GDM1 (cell line): ENCODE measurements at regions not wholly inside any gene's neighbourhood (a gene's known extent, or its start where the extent isn't known, plus 50 kb on each side); places are given as distances from the start of the nearest gene placed in this dataset.
"Not testable (repeated sequence)": the region's sequence is repeated elsewhere in the genome, so short reads cannot be mapped to it uniquely, and the experiment has no call there.

ENCODE experiments used
- DNase-seq: peaks from one replicate; lab custom pipeline; 2025; lab: John Stamatoyannopoulos, UW

DNA sequence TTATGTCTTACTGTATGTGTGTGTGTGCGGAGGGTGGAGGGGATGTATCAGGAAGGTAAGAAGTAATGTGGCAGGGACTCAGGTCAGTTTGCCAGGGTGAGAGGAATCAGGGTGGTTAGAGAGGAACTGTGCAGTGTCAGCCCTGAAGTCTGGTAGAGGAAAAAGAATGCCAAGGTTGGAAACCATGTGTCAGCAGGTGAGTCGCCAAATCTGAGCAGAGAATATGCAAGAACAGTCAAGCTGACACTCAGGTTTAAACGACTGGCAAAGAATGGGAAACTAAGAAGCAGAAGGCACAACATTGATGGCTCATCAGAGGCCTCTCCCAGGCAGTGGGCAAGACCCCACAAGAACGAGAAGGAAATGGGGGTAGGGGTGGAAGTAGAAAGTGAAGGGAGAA is 107.5 kb upstream of the TBX18 start:
- no peak for DNase-seq

DNA sequence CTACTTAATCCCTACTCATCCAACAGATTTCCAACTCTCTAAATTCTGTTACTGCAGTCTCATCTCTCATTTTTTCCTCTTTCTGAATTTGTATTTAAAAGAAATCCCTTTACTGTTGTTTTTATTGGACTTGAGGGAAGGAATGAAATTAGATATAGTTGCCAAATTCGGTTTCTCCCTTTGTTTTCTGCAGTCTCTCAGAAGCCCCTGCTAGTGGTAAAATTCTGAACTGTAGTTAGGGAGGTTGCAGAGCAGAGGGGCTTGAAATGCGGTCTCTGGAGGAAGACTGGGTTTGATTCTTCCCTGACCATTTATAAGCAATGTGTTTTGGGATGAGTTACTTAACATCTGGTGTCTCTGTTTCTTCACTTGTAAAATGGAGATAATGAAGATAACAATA is 106.3 kb upstream of the TBX18 start:
- DNase-seq, result no peak

DNA sequence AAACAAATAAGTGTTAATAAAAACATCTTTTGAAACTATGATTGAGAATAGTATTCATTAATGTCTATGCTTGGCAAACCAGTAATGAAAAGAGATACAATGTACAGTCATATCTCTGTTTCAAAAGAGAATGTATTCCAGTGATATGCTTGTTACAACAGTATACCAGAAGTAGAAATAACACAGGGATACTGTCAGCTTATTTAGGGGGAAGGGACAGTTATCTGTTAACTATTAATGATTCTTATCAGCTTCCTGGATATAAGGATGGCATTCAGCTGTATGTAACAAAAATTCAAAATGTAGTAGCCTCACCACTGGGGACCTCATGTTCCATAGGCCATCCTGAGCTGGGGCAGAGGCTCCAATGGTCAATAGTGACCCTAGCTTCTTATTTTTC is 103.8 kb upstream of the TBX18 start:
- no peak for DNase-seq

DNA sequence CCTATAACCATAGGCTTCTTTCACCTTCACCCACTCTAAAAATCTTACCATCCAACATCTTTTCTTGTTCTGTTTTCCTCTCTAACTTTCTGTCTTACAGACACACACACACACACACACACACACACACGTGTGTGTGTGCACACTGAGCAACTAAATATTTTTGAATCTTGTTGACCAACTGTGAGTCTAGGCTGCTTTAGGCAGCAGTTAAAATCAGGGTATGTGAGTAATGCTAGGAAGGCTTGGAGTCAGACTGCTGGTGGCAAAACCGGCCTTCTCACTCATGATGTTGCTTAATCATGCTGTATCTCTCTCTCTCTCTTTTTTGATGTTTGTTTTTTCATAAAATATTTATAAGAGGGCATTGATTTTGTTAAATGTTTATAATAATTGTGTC is 103.1 kb upstream of the TBX18 start:
- no peak for DNase-seq

DNA sequence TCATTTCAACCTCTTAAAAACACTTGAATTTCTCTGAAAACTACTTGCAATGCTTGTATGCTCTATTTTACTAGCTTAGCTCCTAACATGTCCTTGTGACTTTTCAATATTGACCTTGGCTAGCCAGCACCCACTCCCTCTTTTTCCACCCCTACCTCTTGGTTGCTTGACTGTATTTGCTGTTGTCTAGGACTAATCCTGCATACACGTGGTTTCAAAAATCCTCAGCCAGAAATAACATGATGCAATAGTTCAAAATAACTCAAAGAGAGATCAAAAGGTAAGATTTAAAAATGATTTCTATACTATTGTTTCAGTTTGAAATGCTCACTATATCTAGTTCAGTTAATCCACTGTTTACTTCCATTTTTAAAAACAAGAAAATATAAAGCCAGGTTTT is 102.3 kb upstream of the TBX18 start:
- no peak for DNase-seq

DNA sequence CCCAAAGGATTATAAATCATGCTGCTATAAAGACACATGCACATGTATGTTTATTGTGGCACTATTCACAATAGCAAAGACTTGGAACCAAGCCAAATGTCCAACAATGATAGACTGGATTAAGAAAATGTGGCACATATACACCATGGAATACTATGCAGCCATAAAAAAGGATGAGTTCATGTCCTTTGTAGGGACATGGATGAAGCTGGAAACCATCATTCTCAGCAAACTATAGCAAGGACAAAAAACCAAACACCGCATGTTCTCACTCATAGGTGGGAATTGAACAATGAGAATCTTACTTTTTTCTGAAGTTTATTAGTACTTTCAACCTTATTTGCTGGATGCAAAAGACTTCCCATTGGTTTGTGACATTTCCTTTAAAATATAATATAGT is 101.0 kb upstream of the TBX18 start:
- DNase-seq, result not testable (repeated sequence)

DNA sequence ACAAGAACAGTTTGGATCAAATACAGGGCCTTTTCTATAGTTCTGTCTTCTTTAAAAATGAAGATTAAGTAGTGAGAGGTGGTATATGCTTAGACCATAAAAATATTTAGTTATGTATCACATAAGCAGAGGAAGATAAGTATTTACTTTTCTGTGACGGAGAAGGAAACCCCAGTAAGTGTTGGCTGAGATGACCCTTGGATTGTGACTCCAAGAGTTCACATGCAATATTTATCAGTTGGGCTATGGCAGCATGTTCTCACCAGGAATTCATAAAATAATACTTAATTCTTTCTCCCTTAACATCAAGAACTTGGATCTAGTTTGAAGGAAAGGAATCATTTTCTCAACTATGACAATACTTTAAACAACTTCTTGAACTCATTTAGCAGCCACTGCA is 98.4 kb upstream of the TBX18 start:
- DNase-seq, result no peak

DNA sequence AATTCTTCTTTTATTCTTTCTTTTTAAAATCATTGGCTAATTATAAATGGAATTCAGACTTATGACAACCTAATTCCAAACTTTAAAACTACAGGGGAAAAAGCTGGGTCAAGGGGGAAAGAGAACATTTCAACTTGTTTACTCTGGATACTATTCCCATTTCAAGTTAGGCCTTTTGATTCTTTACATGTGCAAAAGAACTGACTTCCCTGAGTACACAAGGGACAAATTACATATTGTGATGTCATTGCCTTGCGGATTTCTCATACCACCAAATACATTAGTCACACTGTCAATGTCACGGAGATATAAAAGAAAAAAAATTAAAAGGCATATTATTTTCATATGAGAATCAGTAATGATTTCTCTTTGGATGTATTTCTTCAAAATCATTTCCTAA is 96.5 kb upstream of the TBX18 start:
- DNase-seq, result no peak

DNA sequence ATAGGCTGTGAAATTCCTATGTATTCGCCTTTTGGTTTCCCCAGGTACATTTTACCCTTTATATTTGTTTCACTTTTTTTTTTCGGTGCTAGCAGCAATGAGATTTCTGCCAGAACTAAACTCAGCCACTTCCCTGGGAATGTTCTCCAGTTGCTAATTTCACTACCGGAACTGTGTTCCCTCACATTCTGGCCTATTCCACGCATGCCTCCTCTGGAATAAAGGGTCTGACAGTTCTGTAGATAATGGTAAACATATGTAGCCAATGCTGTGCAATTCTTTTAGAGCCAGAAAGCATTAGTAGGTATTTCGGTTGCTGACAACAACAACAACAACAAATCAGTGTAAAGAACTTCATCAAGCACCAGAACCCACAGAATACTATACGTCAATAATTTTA is 96.1 kb upstream of the TBX18 start:
- DNase-seq, result no peak

DNA sequence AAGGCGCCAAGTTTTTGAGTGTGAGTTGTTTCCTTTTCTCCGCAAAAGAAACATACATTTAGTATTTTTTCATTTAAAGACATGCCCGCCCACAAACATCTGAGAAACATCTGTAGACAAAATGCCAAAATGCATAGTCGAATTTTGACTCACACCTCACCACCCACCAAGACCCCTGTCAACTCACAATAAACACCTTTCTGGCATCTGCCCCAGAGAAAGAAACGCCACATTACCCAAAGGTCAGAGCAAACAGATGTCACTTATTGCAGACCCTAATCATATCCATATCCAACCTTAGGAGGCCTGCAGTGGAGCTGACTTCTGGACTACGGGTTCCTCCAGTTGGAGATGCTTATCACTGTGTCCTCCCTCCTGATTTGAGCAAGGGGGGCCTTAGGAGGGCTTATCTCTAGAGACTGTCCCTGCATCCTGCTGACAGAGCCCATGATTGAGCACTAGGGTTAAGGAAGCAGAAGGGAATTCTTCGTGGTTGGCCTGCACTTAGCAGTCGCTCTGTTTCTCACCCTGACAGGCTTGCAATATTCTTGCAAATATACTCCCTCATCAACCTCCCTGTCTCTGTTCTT is 90.5 kb upstream of the TBX18 start:
- DNase-seq, result no peak

DNA sequence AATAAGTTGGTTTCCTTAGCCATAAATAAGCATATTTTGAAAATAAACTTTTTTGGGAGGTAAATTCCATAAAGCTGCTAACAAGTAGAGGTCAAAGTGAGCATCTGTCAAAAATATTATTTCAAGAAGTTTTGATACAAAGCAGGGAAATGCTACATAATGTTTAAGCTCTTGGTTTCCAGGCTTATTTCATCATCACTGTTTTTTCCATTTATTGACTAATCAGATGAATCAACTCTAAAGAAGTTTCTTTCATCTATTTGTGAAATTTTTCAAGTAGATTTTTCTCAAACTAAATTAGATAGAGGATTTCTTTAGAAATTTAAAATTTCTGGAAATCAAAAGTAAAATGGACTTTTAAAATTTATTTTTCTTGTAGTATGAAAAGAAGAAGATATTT is 89.5 kb upstream of the TBX18 start:
- DNase-seq, result no peak

DNA sequence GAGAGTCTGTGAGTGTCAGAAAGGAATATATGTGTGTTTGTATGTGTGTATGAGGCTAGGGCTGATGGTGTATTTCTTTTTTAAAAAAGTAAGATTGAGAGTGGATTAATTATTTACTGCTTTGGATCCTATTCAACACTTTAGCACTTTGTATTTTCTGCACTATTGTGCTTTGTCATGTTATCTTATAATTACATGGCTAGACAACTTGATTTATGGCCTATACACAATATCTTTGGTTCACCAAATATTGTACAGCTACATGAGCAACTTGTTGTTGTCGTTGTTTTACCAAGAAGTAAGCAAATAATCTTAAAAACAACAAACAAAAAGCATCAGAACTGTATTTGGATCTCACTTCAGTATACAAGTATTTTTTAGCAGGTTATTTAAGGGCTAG is 84.6 kb upstream of the TBX18 start:
- DNase-seq, result no peak

DNA sequence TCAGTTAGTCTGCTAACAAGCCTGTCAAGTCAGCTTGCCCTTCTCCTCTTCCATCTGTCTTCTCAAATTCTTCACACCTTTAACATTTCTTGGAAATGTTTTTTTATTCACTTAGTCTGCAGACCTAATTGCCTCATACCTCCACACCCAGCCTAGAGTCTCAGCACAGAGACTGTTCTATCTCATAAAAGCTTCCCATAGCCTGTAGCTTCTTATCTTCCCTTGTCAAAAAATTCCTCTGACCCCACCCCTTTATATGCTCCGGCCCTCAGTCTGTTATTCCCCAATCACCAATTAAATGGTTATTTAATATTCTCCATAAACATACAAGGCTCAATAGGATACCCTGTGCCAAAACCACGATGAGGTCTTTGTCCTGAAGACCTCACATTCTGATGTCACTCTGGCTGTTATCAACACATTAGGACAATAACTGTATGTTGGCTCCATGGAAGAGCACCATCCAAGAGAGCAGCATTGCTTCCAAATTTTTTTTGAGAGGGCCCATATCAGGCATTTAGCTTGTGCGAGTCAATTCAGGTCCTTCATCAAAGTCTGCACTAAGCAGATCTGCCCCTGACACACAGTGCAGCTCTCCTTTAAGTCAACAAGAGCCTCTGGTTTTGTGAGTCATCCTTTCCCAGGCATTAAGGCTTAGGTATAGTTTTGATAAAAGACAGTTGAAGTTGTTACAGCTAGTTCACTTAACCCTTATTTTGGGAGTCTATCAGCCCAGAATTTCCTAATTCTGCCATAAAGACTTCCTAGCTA is 83.2 kb upstream of the TBX18 start:
- DNase-seq, result no peak

DNA sequence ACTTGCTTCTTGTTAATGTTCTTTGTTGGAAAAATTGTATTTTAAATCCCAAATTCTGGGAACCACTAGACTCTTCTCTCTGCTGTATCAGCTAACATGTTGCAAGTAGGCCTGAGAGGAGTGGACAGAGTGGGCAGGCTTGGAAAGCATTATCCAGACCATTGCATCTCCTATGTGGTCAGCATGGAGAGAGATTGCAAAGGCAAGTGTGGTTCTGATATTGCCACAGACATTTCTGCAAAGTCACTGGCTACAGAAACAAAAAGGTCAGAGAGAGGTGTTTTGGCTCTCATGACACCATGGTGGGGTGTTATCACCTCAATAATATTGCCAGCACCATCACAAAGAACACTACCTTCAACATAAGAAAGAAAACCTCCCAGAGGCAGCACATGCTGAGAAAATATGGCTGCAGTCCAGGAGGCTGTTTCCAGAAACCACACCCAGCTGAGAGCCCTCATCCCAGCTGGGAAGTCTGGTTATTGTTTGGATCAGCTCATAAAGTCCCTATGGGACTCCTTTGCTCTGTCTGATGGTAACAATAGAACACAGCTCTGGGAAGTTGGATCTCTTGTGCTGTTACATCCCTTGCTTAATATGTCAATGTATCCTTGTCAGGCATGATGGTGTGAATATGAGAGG is 78.2 kb upstream of the TBX18 start:
- DNase-seq, result no peak

DNA sequence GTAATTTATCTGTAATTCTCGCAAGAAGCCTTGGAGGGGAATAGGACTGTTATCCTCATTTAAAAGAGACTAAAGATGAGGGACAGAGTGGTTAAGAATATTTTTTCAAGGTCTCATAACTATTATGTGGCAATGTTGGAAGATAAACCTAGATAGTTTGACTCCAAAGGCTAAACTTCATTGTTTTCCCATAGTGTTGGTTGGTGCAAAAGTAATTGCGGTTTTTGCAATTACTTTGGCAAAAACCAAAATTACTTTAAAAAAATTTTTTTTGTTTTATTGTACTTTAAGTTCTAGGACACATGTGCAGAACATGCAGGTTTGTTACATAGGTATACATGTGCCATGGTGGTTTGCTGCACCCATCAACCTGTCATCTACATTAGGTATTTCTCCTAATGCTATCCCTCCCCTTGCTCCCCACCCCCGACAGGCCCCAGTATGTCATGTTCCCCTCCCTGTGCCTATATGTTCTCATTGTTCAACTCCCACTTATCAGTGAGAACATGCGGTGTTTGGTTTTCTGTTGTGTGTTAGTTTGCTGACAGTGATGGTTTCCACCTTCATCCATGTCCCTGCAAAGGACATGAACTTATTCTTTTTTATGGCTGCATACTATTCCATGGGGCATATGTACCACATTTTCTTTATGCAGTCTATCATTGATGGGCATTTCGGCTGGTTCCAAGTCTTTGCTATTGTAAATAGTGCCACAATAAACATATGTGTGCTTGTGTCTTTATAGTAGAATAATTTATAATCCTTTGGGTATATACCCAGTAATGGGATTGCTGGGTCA is 72.9 kb upstream of the TBX18 start:
- DNase-seq, result not testable (repeated sequence)

DNA sequence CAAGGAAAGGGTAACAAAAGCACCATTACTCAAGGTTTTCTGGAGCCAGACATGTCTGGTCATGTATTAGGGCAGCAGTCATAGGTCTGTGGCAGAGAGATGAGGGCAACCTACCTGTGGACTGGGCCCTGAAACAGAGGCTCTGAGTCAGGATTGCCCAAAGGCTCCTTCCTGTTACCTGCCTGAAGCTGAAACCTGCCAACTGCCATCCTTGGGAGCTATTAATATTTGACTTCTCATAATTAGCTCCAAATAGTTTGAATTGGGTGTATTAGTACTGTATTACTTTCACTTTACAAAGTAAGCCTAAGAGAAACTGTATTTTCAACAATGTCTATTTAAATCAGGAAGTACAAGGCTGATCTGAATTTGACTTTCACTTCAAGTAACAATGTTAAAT is 72.0 kb upstream of the TBX18 start:
- DNase-seq, result no peak

DNA sequence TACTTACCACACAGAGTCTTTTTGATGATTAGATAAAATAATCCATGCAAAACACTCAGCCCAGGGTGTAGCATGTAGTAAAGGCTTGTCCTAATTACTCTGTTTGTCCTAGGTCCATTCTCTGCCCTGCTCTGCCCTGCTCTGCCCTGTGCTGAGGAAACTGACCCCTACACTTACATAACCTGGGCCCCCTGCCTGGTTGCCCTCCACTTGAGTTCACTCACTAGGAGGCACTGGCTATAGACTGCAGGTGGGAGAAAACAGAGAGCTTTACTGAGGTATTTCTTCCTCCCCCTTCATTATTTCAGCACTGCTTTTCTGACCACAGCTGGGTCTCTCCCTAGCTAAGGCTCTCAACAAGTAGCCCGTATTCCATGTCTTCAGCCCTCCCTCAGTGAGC is 70.9 kb upstream of the TBX18 start:
- DNase-seq, result no peak

DNA sequence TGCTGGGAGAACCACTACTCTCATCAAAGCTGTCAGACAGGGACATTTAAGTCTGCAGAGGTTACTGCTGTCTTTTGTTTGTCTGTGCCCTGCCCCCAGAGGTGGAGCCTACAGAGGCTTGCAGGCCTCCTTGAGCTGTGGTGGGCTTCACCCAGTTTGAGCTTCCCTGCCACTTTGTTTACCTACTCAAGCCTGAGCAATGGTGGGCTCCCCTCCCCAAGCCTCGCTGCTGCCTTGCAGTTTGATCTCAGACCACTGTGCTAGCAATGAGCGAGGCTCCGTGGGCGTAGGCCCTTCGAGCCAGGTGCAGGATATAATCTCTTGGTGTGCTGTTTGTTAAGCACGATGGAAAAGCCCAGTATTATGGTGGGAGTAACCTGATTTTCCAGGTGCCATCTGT is 67.5 kb upstream of the TBX18 start:
- not testable (repeated sequence) for DNase-seq

DNA sequence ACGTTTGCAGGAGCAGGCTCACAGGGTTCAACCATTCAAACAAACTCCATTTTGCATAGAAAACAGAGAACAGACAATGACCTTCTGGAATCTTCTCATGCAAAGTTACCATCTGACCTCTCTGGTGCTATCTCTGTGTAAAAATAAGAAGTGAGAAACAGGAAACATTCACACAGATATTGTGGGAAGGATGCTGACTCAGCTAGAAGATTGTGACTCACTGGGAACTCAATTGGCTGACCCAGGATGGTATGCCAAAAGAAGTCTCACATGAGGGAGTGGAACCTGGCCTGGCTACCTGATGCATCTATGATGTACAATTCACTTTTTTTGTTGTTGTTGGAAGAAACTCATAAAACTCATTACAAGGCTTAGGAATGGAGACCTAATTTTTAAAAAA is 61.1 kb upstream of the TBX18 start:
- DNase-seq, result no peak

DNA sequence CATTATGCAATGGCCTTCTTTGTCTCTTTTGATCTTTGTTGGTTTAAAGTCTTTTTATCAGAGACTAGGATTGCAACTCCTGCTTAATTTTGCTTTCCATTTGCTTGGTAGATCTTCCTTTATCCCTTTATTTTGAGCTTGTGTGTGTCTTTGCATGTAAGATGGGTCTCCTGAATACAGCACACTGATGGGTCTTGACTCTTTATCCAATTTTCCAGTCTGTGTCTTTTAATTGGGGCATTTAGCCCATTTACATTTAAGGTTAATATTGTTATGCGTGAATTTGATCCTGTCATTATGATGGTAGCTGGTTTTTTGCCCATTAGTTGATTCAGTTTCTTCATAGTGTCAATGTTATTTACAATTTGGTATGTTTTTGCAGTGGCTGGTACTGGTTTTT is 56.9 kb upstream of the TBX18 start:
- DNase-seq, result not testable (repeated sequence)

DNA sequence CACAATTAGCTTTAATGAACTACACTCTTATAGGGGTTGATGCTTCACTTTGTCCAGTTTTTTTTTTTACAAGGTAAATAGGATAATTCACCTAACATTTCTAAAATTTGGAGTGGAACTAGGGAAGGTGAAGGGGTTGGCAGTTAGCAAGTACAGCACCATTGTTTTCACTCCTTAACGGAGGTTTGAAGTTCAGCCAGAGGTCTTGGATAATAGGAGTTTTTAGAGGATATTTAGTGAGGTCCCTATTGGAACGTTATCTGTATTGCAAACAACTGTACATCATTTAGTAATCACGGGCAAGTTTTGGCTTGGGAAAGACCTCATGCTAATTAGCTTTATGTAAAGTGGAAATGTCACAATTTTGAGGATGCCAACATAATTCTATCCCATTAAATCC is 52.3 kb upstream of the TBX18 start:
- no peak for DNase-seq

DNA sequence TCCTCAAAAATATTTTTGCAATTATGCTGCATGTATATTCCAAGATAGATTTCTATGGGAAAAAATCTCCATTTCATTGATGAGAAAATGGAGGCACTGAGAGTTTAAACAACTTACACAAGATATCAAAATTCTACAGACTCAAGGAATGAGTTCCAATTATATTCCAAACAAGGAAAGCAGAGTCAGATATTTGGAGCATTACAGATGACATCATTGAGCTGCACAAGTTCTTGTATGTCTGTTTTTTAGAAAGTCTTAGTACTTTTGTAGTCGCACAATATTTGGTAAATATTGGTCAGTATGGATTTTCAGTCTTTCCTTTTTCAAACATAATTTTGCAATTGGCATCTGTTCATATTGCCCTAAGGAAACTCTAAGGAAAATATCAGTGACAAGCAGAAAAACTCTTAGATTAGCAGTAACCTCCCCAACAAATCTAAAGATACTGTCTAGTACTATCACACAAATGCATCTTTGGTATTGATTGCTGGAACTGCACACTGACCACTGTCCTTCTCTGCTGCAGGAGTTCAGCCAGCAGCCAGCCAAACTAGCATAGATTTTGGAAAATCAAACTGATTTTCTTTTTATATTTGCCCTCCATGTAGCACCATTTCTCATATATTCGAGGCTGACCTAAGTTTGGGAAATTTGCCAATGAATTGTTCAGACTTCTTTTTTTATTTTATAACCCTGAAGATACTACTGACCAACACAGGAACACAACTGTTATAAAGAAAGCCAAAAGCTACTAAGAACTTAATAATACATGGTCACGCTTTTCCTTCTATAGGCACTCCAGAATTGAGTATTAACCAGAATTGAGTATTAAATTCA is 51.7 kb upstream of the TBX18 start:
- no peak for DNase-seq
